Chondrocyte (in vitro differentiated cells): ENCODE measurements at regions not wholly inside any gene's neighbourhood (a gene's known extent, or its start where the extent isn't known, plus 50 kb on each side); places are given as distances from the start of the nearest gene placed in this dataset.

Experiments used
- DNase-seq: peaks from one replicate; pipeline ENCODE4 v3.0.0; 2021; ENCODE audit warnings: mixed read lengths, low spot score
- H3K27ac Mint-ChIP-seq: one replicate; pipeline ENCODE4 v1.8.0; 2021; ENCODE audit warnings: mild to moderate bottlenecking, moderate library complexity, mixed read lengths; ENCODE audit not compliant: unreplicated experiment
- H3K27me3 Mint-ChIP-seq: 2 replicates; pipeline ENCODE4 v1.8.0; 2021; ENCODE audit warnings: low read depth, mixed read lengths
- H3K36me3 Mint-ChIP-seq: 2 replicates; pipeline ENCODE4 v1.8.0; 2021; ENCODE audit warnings: low read depth, mixed read lengths
- H3K4me1 Mint-ChIP-seq: 2 replicates; pipeline ENCODE4 v1.8.0; 2021; ENCODE audit warnings: low read depth, mild to moderate bottlenecking, mixed read lengths
- H3K4me3 Mint-ChIP-seq: one replicate; pipeline ENCODE4 v1.8.0; 2021; ENCODE audit warnings: mild to moderate bottlenecking, moderate library complexity, mixed read lengths; ENCODE audit not compliant: unreplicated experiment
- H3K9me3 Mint-ChIP-seq: 2 replicates; pipeline ENCODE4 v1.8.0; 2021; ENCODE audit warnings: low read depth, mixed read lengths
- TF ChIP-seq, protein P1 (sequence below): fragments of 200-600 bp; sonication (generic); IDR thresholded peaks from 2 replicates; pipeline ENCODE4 v1.5.0; 2021; ENCODE audit warnings: antibody characterized with exemption, mild to moderate bottlenecking, moderate library complexity

DNA sequence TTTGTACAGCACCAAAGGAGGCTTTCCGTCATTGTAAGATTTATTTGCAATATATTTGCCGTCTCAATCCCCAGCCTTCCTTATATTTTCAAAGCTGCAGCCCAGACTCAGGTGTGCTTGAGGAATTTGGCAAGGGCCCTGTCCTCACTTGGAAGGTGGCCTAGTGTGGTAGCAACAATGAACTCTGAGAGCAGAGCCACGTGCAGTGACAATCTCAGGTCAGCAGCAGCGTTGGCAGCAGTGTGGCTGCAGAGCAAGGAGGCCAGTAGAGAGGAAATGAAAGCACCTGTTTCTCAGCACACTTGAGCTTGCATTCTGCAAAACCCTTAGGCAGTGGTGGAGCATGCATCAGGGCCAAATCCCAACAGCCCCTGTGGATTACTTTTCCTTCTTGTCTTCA lies 613.5 kb downstream of the RBFOX1 start:
- H3K27me3 Mint-ChIP-seq: no peaks in the 10 kb centered on the region
- peaks cover 25% of the 10 kb centered on the region for H3K9me3 Mint-ChIP-seq
- no peak overlapping the region for H3K4me3 Mint-ChIP-seq
- H3K36me3 Mint-ChIP-seq: no peaks in the 10 kb centered on the region
- no peak for DNase-seq
- TF ChIP-seq, protein P1, sequence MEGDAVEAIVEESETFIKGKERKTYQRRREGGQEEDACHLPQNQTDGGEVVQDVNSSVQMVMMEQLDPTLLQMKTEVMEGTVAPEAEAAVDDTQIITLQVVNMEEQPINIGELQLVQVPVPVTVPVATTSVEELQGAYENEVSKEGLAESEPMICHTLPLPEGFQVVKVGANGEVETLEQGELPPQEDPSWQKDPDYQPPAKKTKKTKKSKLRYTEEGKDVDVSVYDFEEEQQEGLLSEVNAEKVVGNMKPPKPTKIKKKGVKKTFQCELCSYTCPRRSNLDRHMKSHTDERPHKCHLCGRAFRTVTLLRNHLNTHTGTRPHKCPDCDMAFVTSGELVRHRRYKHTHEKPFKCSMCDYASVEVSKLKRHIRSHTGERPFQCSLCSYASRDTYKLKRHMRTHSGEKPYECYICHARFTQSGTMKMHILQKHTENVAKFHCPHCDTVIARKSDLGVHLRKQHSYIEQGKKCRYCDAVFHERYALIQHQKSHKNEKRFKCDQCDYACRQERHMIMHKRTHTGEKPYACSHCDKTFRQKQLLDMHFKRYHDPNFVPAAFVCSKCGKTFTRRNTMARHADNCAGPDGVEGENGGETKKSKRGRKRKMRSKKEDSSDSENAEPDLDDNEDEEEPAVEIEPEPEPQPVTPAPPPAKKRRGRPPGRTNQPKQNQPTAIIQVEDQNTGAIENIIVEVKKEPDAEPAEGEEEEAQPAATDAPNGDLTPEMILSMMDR: no peak
- H3K4me1 Mint-ChIP-seq: no peaks in the 10 kb centered on the region
- no peak overlapping the region for H3K27ac Mint-ChIP-seq

DNA sequence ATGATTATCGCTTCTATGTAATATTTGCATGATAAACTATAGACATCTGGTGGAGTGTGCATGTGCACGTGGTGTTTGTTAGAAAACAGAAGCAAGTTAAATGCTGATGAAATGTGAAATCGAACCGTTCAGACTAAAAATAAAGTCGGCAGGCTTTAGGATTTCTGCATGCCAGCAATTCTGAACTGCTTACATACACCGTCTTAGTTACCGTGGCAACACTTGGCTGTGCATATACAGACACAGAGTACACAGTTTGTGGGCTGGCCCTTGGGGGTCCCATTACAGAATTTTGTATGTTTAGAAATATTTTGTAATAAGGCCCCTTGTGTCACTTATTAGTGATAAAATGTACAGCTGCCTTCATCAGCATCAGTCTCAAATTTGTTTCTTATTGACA lies 605.5 kb downstream of the RBFOX1 start:
- Mint-ChIP-seq H3K36me3 (no peaks in the 10 kb centered on the region), H3K4me3 (no peak overlapping the region), H3K9me3 (peaks cover 26% of the 10 kb centered on the region), H3K4me1 (no peaks in the 10 kb centered on the region), H3K27me3 (no peaks in the 10 kb centered on the region), H3K27ac (no peak overlapping the region)
- no peak for DNase-seq
- TF ChIP-seq, protein P1: no peak

DNA sequence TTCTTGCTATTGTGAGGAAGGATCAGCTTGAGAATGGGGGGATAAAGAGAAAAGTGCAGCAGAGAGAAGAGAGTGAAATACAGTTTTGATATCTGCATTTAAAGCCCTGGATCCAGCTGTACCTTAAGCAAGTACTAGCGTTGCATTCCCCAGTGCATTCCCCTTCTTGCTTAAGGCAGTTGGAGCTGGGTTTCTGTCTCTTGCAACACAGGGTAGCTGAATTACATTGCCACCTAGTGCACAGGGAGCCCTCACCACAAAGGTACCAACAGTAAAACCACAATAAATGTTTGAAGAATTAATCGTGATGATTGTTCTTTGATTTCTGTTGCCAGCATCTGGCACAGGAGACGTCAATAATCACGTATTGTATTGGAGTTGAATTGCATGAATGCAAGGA lies 588.7 kb downstream of the RBFOX1 start:
- H3K27me3 Mint-ChIP-seq: no peaks in the 10 kb centered on the region
- H3K4me1 Mint-ChIP-seq: no peaks in the 10 kb centered on the region
- peaks cover 44% of the 10 kb centered on the region for H3K9me3 Mint-ChIP-seq
- no peak overlapping the region for H3K4me3 Mint-ChIP-seq
- TF ChIP-seq, protein P1: no peak
- DNase-seq: no peak
- H3K27ac Mint-ChIP-seq: no peak overlapping the region
- H3K36me3 Mint-ChIP-seq: no peaks in the 10 kb centered on the region

DNA sequence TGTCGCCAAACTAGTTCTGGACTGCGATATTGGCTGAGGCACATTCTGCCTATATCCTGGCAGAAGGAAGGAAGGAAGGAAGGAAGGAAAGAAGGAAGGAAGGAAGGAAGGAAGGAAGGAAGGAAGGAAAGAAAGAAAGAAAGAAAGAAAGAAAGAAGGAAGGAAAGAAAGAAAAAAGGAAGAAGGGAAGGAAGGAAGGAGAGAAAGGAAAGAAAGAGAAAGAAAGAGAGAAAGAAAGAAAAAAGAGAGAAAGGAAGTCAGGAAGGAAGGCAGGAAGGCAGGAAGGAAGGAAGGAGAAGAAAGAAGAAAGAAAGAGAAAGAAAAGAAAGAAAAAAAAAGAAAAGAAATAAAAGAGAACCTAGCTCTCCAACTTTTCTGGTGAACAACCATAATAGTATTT lies 587.1 kb downstream of the RBFOX1 start:
- TF ChIP-seq, protein P1: no peak
- no peaks in the 10 kb centered on the region for H3K36me3 Mint-ChIP-seq
- no peaks in the 10 kb centered on the region for H3K4me1 Mint-ChIP-seq
- H3K4me3 Mint-ChIP-seq: no peak overlapping the region
- peaks cover 50% of the 10 kb centered on the region for H3K9me3 Mint-ChIP-seq
- no peak for DNase-seq
- H3K27me3 Mint-ChIP-seq: no peaks in the 10 kb centered on the region
- H3K27ac Mint-ChIP-seq: no peak overlapping the region

DNA sequence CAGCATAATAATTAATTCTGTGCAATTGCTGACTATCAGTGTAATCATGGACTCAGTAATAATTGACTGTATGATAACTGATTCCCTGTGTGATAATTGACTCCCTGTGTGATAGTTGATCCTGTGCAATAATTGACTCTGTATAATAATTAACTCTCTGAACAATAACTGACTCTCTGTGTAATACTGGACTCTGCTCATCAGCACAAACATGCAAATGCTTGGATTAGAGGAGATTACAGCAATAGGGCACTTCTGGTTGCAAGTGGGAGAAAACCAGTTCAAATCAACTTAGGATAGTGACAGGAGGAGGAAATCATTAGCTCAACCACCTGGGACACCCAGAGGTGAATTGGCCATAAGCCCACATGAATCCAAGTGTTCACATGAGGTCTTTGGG lies 582.1 kb downstream of the RBFOX1 start:
- TF ChIP-seq, protein P1: no peak
- Mint-ChIP-seq H3K27ac (no peak overlapping the region), H3K4me3 (no peak overlapping the region), H3K4me1 (no peaks in the 10 kb centered on the region), H3K27me3 (no peaks in the 10 kb centered on the region), H3K36me3 (no peaks in the 10 kb centered on the region), H3K9me3 (peaks cover 30% of the 10 kb centered on the region)
- no peak for DNase-seq
